GM12864 (cell line): ENCODE measurements at regions not wholly inside any gene's neighbourhood (a gene's known extent, or its start where the extent isn't known, plus 50 kb on each side); places are given as distances from the start of the nearest gene placed in this dataset.

Source experiments
- DNase-seq: peaks from one replicate; pipeline ENCODE4 v3.0.0-alpha.2; 2011; ENCODE audit warnings: low read depth
- H3K4me3 ChIP-seq: 2 replicates; pipeline ENCODE4 v1.5.1; 2011; ENCODE audit warnings: mild to moderate bottlenecking, low read depth, low read length, control low read depth
- CTCF ChIP-seq: IDR thresholded peaks from 2 replicates; pipeline ENCODE4 v1.5.1; 2011; ENCODE audit warnings: low read depth, mild to moderate bottlenecking, moderate library complexity, low read length, control low read depth, inconsistent platforms; ENCODE audit errors: missing control alignments

GRCh38 chr7:47666164-47666862, 84.4 kb upstream of the TNS3 start:
- no peak for DNase-seq
- H3K4me3 ChIP-seq, result no peak overlapping the region
- TF ChIP-seq CTCF, result no peak

- H3K4me3 ChIP-seq, result no peak overlapping the region
- no peak for TF ChIP-seq CTCF
- no peak for DNase-seq
Measured at GRCh38 chr7:47664650-47665195, 82.8 kb upstream of the TNS3 start.

GRCh38 chr7:47663851-47664250, 81.9 kb upstream of the TNS3 start:
- TF ChIP-seq CTCF, result no peak
- no peak overlapping the region for H3K4me3 ChIP-seq
- no peak for DNase-seq

- no peak for TF ChIP-seq CTCF
- no peak overlapping the region for H3K4me3 ChIP-seq
- no peak for DNase-seq
Measured at GRCh38 chr7:47663213-47663612, 81.3 kb upstream of the TNS3 start.

GRCh38 chr7:47661051-47661714, 79.3 kb upstream of the TNS3 start:
- DNase-seq, result no peak
- H3K4me3 ChIP-seq, result no peak overlapping the region
- TF ChIP-seq CTCF, result no peak

- H3K4me3 ChIP-seq, result no peak overlapping the region
- no peak for TF ChIP-seq CTCF
- no peak for DNase-seq
Measured at GRCh38 chr7:47659664-47660462, 78.0 kb upstream of the TNS3 start.
